ENCODE measurements at regions not wholly inside any gene's neighbourhood (a gene's known extent, or its start where the extent isn't known, plus 50 kb on each side); places are given as distances from the start of the nearest gene placed in this dataset.

GRCh38 chr2:225891013-225891412 lies 491.5 kb downstream of the NYAP2 start:
- no peak overlapping the region for H3K4me3 ChIP-seq (ENCODE audit: low read depth, low read length)
- no peak for DNase-seq (ENCODE audit: low read depth, low spot score)
- in situ Hi-C loops (cut with HindIII; ENCODE audit: low sequenced_read_pairs) = no loop called here
- TF ChIP-seq CTCF (IDR thresholded peaks at IDR 0.05; ENCODE audit: low read depth, low read length) = no peak

- TF ChIP-seq CTCF (IDR thresholded peaks at IDR 0.05; ENCODE audit: low read depth, low read length) = peak; percentile 67
- in situ Hi-C loops (cut with HindIII; ENCODE audit: low sequenced_read_pairs) = no loop called here
- no peak overlapping the region for H3K4me3 ChIP-seq (ENCODE audit: low read depth, low read length)
- DNase-seq (ENCODE audit: low read depth, low spot score) = peak; percentile 86
Observed at GRCh38 chr2:225889452-225889851, 489.9 kb downstream of the NYAP2 start.

GRCh38 chr2:225867071-225867470 lies 467.6 kb downstream of the NYAP2 start:
- no peak for TF ChIP-seq CTCF (IDR thresholded peaks at IDR 0.05; ENCODE audit: low read depth, low read length)
- DNase-seq (ENCODE audit: low read depth, low spot score) = peak; percentile 6
- in situ Hi-C loops (cut with HindIII; ENCODE audit: low sequenced_read_pairs) = no loop called here
- no peak overlapping the region for H3K4me3 ChIP-seq (ENCODE audit: low read depth, low read length)

- DNase-seq (ENCODE audit: low read depth, low spot score) = peak; percentile 6
- in situ Hi-C loops (cut with HindIII; ENCODE audit: low sequenced_read_pairs) = no loop called here
Observed at GRCh38 chr2:225865468-225865867, 466.0 kb downstream of the NYAP2 start.

GRCh38 chr2:225864394-225864793 lies 464.9 kb downstream of the NYAP2 start:
- in situ Hi-C loops (cut with HindIII; ENCODE audit: low sequenced_read_pairs) = no loop called here
- H3K4me3 ChIP-seq (ENCODE audit: low read depth, low read length) = no peak overlapping the region
- no peak for DNase-seq (ENCODE audit: low read depth, low spot score)
- no peak for TF ChIP-seq CTCF (IDR thresholded peaks at IDR 0.05; ENCODE audit: low read depth, low read length)

More at GRCh38 chr2:225865468-225865867, 466.0 kb downstream of the NYAP2 start:
- no peak for TF ChIP-seq CTCF (IDR thresholded peaks at IDR 0.05; ENCODE audit: low read depth, low read length)
- H3K4me3 ChIP-seq (ENCODE audit: low read depth, low read length) = no peak overlapping the region

- no peak overlapping the region for H3K4me3 ChIP-seq (ENCODE audit: low read depth, low read length)
- peak; percentile 62 for DNase-seq (ENCODE audit: low read depth, low spot score)
- in situ Hi-C loops (cut with HindIII; ENCODE audit: low sequenced_read_pairs) = no loop called here
- TF ChIP-seq CTCF (IDR thresholded peaks at IDR 0.05; ENCODE audit: low read depth, low read length) = no peak
Observed at GRCh38 chr2:225842939-225843338, 443.4 kb downstream of the NYAP2 start.

- peak; percentile 63 for DNase-seq (ENCODE audit: low read depth, low spot score)
Observed at GRCh38 chr2:225841314-225841713, 441.8 kb downstream of the NYAP2 start.

More at GRCh38 chr2:225841314-225841713, 441.8 kb downstream of the NYAP2 start:
- in situ Hi-C loops (cut with HindIII; ENCODE audit: low sequenced_read_pairs) = no loop called here
- H3K4me3 ChIP-seq (ENCODE audit: low read depth, low read length) = no peak overlapping the region
- TF ChIP-seq CTCF (IDR thresholded peaks at IDR 0.05; ENCODE audit: low read depth, low read length) = no peak
